ENCODE measurements at regions not wholly inside any gene's neighbourhood (a gene's known extent, or its start where the extent isn't known, plus 50 kb on each side); places are given as distances from the start of the nearest gene placed in this dataset.

- H3K9ac ChIP-seq (ENCODE audit: control insufficient read depth, extremely low read depth, insufficient read depth, low read length) = no peak overlapping the region
- H3K4me2 ChIP-seq (ENCODE audit: control insufficient read depth, extremely low read depth, insufficient read depth, low read depth, low read length) = no peak overlapping the region
- H3K9me3 ChIP-seq (ENCODE audit: control insufficient read depth, low read depth, low read length) = no peaks in the 10 kb centered on the region
- DNase-seq (ENCODE audit: low read depth, low spot score) (no peak), FAIRE-seq (peak; percentile 13)
- H3K27me3 ChIP-seq (ENCODE audit: control insufficient read depth, extremely low read depth, insufficient read depth, low read length) = no peaks in the 10 kb centered on the region
- TF ChIP-seq CTCF (optimal IDR thresholded peaks at IDR 0.05 in 1 of 3, IDR thresholded peaks at IDR 0.05 in 1 of 3, conservative IDR thresholded peaks at IDR 0.05 in 1 of 3; ENCODE audit: extremely low read depth in 1 of 3, insufficient read depth in 2 of 3, low read length in 3 of 3) = no peak
- TF ChIP-seq EZH2 (IDR thresholded peaks at IDR 0.05; ENCODE audit: low read length) = no peak
- dilution Hi-C loops (cut with MboI; ENCODE audit: extremely low pct_ligation_motif_present, low sequenced_read_pairs) = no loop called here
- no peak overlapping the region for H3K4me3 ChIP-seq (ENCODE audit: control insufficient read depth in 2 of 3, extremely low read depth in 1 of 3, insufficient read depth in 2 of 3, low read depth in 1 of 3, low read length in 3 of 3)
- no peak overlapping the region for H2AFZ ChIP-seq (ENCODE audit: control insufficient read depth, low read length)
- H3K79me2 ChIP-seq (ENCODE audit: control insufficient read depth, insufficient read depth, low read length) = no peaks in the 10 kb centered on the region
- no peaks in the 10 kb centered on the region for H3K9me1 ChIP-seq (ENCODE audit: control insufficient read depth, extremely low read depth, insufficient read depth, low read length)
- H3K27ac ChIP-seq (ENCODE audit: control insufficient read depth, insufficient read depth, low read length) = no peak overlapping the region
- H4K20me1 ChIP-seq (ENCODE audit: control insufficient read depth, extremely low read depth, insufficient read depth, low read length) = no peaks in the 10 kb centered on the region
- H3K4me1 ChIP-seq (ENCODE audit: control insufficient read depth, extremely low read depth, insufficient read depth, low read length) = peaks cover 10% of the 10 kb centered on the region
- H3K36me3 ChIP-seq (ENCODE audit: control insufficient read depth in 2 of 2, extremely low read depth in 1 of 2, insufficient read depth in 2 of 2, low read length in 2 of 2) = no peaks in the 10 kb centered on the region
Observed at GRCh38 chr6:12595161-12595811, 121.3 kb upstream of the PHACTR1 start.

- H4K20me1 ChIP-seq (ENCODE audit: control insufficient read depth, extremely low read depth, insufficient read depth, low read length) = no peaks in the 10 kb centered on the region
- H2AFZ ChIP-seq (ENCODE audit: control insufficient read depth, low read length) = no peak overlapping the region
- DNase-seq (ENCODE audit: low read depth, low spot score) = no peak
- no peak for TF ChIP-seq CTCF (optimal IDR thresholded peaks at IDR 0.05 in 1 of 3, IDR thresholded peaks at IDR 0.05 in 1 of 3, conservative IDR thresholded peaks at IDR 0.05 in 1 of 3; ENCODE audit: extremely low read depth in 1 of 3, insufficient read depth in 2 of 3, low read length in 3 of 3)
- TF ChIP-seq EZH2 (IDR thresholded peaks at IDR 0.05; ENCODE audit: low read length) = no peak
- no peak overlapping the region for H3K4me2 ChIP-seq (ENCODE audit: control insufficient read depth, extremely low read depth, insufficient read depth, low read depth, low read length)
- no peaks in the 10 kb centered on the region for H3K9me3 ChIP-seq (ENCODE audit: control insufficient read depth, low read depth, low read length)
- peaks cover 10% of the 10 kb centered on the region for H3K4me1 ChIP-seq (ENCODE audit: control insufficient read depth, extremely low read depth, insufficient read depth, low read length)
- no peak overlapping the region for H3K27ac ChIP-seq (ENCODE audit: control insufficient read depth, insufficient read depth, low read length)
- no peaks in the 10 kb centered on the region for H3K27me3 ChIP-seq (ENCODE audit: control insufficient read depth, extremely low read depth, insufficient read depth, low read length)
- no peaks in the 10 kb centered on the region for H3K79me2 ChIP-seq (ENCODE audit: control insufficient read depth, insufficient read depth, low read length)
- dilution Hi-C loops (cut with MboI; ENCODE audit: extremely low pct_ligation_motif_present, low sequenced_read_pairs) = no loop called here
- H3K9ac ChIP-seq (ENCODE audit: control insufficient read depth, extremely low read depth, insufficient read depth, low read length) = no peak overlapping the region
- H3K4me3 ChIP-seq (ENCODE audit: control insufficient read depth in 2 of 3, extremely low read depth in 1 of 3, insufficient read depth in 2 of 3, low read depth in 1 of 3, low read length in 3 of 3) = no peak overlapping the region
- H3K9me1 ChIP-seq (ENCODE audit: control insufficient read depth, extremely low read depth, insufficient read depth, low read length) = no peaks in the 10 kb centered on the region
- no peak for FAIRE-seq
- no peaks in the 10 kb centered on the region for H3K36me3 ChIP-seq (ENCODE audit: control insufficient read depth in 2 of 2, extremely low read depth in 1 of 2, insufficient read depth in 2 of 2, low read length in 2 of 2)
Observed at GRCh38 chr6:12596731-12597130, 119.8 kb upstream of the PHACTR1 start.
